Stomach (tissue), 4 donors: ENCODE measurements at regions not wholly inside any gene's neighbourhood (a gene's known extent, or its start where the extent isn't known, plus 50 kb on each side); places are given as distances from the start of the nearest gene placed in this dataset.

Source experiments
- EP300 ChIP-seq: sonication (generic); formaldehyde crosslinking; IDR thresholded peaks from one replicate; pipeline ENCODE4 v1.6.1; 2017; ENCODE audit warnings: antibody characterized with exemption
- POLR2A ChIP-seq, 4 donors: fragments of 450-650 bp; IDR thresholded peaks; one replicate each; pipeline ENCODE4 v1.6.1; 2016; ENCODE audit warnings: antibody characterized with exemption in 4 of 4, control low read depth in 2 of 4, mild to moderate bottlenecking in 1 of 4, moderate library complexity in 1 of 4
- TF ChIP-seq, protein P1 (sequence below), 7 experiments: fragments of 450-650 bp in 4 of 7; fragments of 200-600 bp in 3 of 7; sonication (generic) in 3 of 7; IDR thresholded peaks; one replicate each; pipeline ENCODE4 v1.5.1; 2016 to 2019; ENCODE audit warnings: antibody characterized with exemption in 7 of 7, control low read depth in 2 of 7, mild to moderate bottlenecking in 1 of 7

DNA sequence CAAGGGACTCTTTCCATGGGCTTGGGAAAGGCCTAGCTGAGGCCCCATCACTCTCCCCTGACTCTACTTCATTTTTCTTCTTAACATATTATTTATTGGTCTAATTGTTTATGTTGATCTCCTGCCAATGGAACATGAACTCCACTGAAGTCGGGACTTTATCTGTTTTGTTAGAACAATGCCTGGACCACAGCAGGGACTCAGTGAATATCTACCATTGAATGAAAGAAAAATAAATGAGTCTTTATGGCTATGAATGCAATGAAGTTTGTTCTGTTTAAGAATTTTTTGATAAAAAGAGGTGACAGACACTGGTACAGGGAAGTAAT lies 112.3 kb downstream of the ADAMTS15 start:
- TF ChIP-seq, protein P1, sequence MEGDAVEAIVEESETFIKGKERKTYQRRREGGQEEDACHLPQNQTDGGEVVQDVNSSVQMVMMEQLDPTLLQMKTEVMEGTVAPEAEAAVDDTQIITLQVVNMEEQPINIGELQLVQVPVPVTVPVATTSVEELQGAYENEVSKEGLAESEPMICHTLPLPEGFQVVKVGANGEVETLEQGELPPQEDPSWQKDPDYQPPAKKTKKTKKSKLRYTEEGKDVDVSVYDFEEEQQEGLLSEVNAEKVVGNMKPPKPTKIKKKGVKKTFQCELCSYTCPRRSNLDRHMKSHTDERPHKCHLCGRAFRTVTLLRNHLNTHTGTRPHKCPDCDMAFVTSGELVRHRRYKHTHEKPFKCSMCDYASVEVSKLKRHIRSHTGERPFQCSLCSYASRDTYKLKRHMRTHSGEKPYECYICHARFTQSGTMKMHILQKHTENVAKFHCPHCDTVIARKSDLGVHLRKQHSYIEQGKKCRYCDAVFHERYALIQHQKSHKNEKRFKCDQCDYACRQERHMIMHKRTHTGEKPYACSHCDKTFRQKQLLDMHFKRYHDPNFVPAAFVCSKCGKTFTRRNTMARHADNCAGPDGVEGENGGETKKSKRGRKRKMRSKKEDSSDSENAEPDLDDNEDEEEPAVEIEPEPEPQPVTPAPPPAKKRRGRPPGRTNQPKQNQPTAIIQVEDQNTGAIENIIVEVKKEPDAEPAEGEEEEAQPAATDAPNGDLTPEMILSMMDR (IDR thresholded peaks at IDR 0.05), result no peak
- no peak for TF ChIP-seq POLR2A (IDR thresholded peaks at IDR 0.05)
- no peak for TF ChIP-seq EP300
